ENCODE measurements at regions not wholly inside any gene's neighbourhood (a gene's known extent, or its start where the extent isn't known, plus 50 kb on each side); places are given as distances from the start of the nearest gene placed in this dataset.

- TF ChIP-seq, protein P1, sequence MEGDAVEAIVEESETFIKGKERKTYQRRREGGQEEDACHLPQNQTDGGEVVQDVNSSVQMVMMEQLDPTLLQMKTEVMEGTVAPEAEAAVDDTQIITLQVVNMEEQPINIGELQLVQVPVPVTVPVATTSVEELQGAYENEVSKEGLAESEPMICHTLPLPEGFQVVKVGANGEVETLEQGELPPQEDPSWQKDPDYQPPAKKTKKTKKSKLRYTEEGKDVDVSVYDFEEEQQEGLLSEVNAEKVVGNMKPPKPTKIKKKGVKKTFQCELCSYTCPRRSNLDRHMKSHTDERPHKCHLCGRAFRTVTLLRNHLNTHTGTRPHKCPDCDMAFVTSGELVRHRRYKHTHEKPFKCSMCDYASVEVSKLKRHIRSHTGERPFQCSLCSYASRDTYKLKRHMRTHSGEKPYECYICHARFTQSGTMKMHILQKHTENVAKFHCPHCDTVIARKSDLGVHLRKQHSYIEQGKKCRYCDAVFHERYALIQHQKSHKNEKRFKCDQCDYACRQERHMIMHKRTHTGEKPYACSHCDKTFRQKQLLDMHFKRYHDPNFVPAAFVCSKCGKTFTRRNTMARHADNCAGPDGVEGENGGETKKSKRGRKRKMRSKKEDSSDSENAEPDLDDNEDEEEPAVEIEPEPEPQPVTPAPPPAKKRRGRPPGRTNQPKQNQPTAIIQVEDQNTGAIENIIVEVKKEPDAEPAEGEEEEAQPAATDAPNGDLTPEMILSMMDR (IDR thresholded peaks at IDR 0.05; ENCODE audit: insufficient read depth in 1 of 2, low read depth in 1 of 2, low read length in 1 of 2, severe bottlenecking in 1 of 2, unreplicated experiment in 1 of 2): no peak
- H3K4me1 ChIP-seq: no peaks in the 10 kb centered on the region
- H3K36me3 Mint-ChIP-seq (ENCODE audit: insufficient read depth, unreplicated experiment): no peaks in the 10 kb centered on the region
- no peak overlapping the region for H3K4me3 Mint-ChIP-seq (ENCODE audit: unreplicated experiment)
- no peaks in the 10 kb centered on the region for H3K36me3 ChIP-seq (ENCODE audit: control insufficient read depth, insufficient read depth, low read length)
- intact Hi-C loops (cut with micrococcal nuclease; ENCODE audit: unreplicated experiment): no loop called here
- BruUV-seq (replicated peaks): no TSS peak
- H3K4me3 ChIP-seq (ENCODE audit: low read depth, low read length): no peak overlapping the region
- DNase-seq: no peak
- CTCF ChIA-PET: no interaction called here
- no peak overlapping the region for H3K27ac Mint-ChIP-seq (ENCODE audit: unreplicated experiment)
- H3K9me3 Mint-ChIP-seq (ENCODE audit: unreplicated experiment): no peaks in the 10 kb centered on the region
- H3K27me3 ChIP-seq (replicated peaks; ENCODE audit: control insufficient read depth, insufficient read depth, low read length): no peaks in the 10 kb centered on the region
- no peaks in the 10 kb centered on the region for H3K27me3 Mint-ChIP-seq (ENCODE audit: insufficient read depth, unreplicated experiment)
- H3K9me3 ChIP-seq: no peaks in the 10 kb centered on the region
- no peaks in the 10 kb centered on the region for H3K4me1 Mint-ChIP-seq (ENCODE audit: low read depth, unreplicated experiment)
- POLR2A ChIA-PET: no interaction called here
Observed at GRCh38 chr13:84487752-84488151, 605.5 kb upstream of the SLITRK1 start.

DNA sequence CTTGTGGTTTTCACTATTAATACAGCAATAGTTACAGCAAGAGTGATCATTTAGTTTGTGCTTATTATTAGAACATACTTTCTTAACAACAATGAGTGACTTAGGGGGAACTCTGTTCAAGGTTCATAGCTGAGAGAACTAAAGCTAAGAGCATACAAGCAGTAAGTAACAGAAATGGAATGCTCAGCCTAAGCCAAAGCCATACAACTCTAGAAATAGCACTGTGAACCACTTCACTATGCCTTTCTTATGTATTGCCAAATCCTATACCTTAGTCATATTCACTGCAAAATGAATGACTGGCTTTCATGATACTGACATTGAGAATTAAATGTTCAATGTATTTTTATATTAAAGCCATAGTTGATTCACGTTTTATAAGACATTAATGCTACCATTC, 599.7 kb upstream of the SLITRK1 start:
- no TSS peak for BruUV-seq (replicated peaks)
- intact Hi-C loops (cut with micrococcal nuclease; ENCODE audit: unreplicated experiment): no loop called here
- Histone ChIP-seq H3K27me3 (replicated peaks; ENCODE audit: control insufficient read depth, insufficient read depth, low read length) (no peaks in the 10 kb centered on the region), H3K4me3 (ENCODE audit: low read depth, low read length) (no peak overlapping the region), H3K36me3 (ENCODE audit: control insufficient read depth, insufficient read depth, low read length) (no peaks in the 10 kb centered on the region), H3K9me3 (no peaks in the 10 kb centered on the region), H3K4me1 (no peaks in the 10 kb centered on the region)
- DNase-seq: no peak
- Mint-ChIP-seq H3K4me1 (ENCODE audit: low read depth, unreplicated experiment) (no peaks in the 10 kb centered on the region), H3K4me3 (ENCODE audit: unreplicated experiment) (no peak overlapping the region), H3K9me3 (ENCODE audit: unreplicated experiment) (no peaks in the 10 kb centered on the region), H3K27me3 (ENCODE audit: insufficient read depth, unreplicated experiment) (no peaks in the 10 kb centered on the region), H3K36me3 (ENCODE audit: insufficient read depth, unreplicated experiment) (no peaks in the 10 kb centered on the region), H3K27ac (ENCODE audit: unreplicated experiment) (no peak overlapping the region)
- CTCF ChIA-PET: no interaction called here
- POLR2A ChIA-PET: no interaction called here
- TF ChIP-seq, protein P1 (IDR thresholded peaks at IDR 0.05; ENCODE audit: insufficient read depth in 1 of 2, low read depth in 1 of 2, low read length in 1 of 2, severe bottlenecking in 1 of 2, unreplicated experiment in 1 of 2): no peak

DNA sequence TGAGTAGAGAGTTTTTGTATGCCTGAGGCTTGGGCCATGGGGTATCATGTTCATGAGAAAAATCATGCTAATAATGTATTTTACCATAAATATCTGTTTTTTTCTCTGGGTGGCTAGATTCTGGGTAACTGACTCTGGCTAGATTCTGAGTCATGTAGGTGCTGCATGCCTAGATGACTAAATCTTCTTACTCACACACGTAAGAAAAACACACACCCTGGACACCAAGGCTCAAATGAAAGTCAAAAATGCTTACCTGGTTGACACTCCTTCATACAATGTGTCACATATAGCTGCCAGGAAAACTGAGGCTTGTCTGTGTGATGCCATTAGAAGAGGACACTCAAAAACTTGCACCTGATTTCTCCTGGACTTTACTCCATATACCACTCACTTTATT, 597.4 kb upstream of the SLITRK1 start:
- no peak for DNase-seq
- no peaks in the 10 kb centered on the region for H3K36me3 Mint-ChIP-seq (ENCODE audit: insufficient read depth, unreplicated experiment)
- Histone ChIP-seq H3K4me3 (ENCODE audit: low read depth, low read length) (no peak overlapping the region), H3K4me1 (no peaks in the 10 kb centered on the region), H3K36me3 (ENCODE audit: control insufficient read depth, insufficient read depth, low read length) (no peaks in the 10 kb centered on the region), H3K9me3 (no peaks in the 10 kb centered on the region), H3K27me3 (replicated peaks; ENCODE audit: control insufficient read depth, insufficient read depth, low read length) (no peaks in the 10 kb centered on the region)
- TF ChIP-seq, protein P1 (IDR thresholded peaks at IDR 0.05; ENCODE audit: insufficient read depth in 1 of 2, low read depth in 1 of 2, low read length in 1 of 2, severe bottlenecking in 1 of 2, unreplicated experiment in 1 of 2): no peak
- POLR2A ChIA-PET: no interaction called here
- H3K27ac Mint-ChIP-seq (ENCODE audit: unreplicated experiment): no peak overlapping the region
- no TSS peak for BruUV-seq (replicated peaks)
- no peaks in the 10 kb centered on the region for H3K9me3 Mint-ChIP-seq (ENCODE audit: unreplicated experiment)
- H3K4me1 Mint-ChIP-seq (ENCODE audit: low read depth, unreplicated experiment): no peaks in the 10 kb centered on the region
- intact Hi-C loops (cut with micrococcal nuclease; ENCODE audit: unreplicated experiment): no loop called here
- H3K4me3 Mint-ChIP-seq (ENCODE audit: unreplicated experiment): no peak overlapping the region
- CTCF ChIA-PET: no interaction called here
- no peaks in the 10 kb centered on the region for H3K27me3 Mint-ChIP-seq (ENCODE audit: insufficient read depth, unreplicated experiment)

All from Caco-2 (cell line).